Epithelial cell of prostate (primary cell): ENCODE measurements at regions not wholly inside any gene's neighbourhood (a gene's known extent, or its start where the extent isn't known, plus 50 kb on each side); places are given as distances from the start of the nearest gene placed in this dataset.

Source experiments
- DNase-seq: peaks from one replicate; pipeline ENCODE4 v3.0.0-alpha.2; 2011; ENCODE audit warnings: low read depth, low spot score
- H3K27ac ChIP-seq: fragments of 450-650 bp; 2 replicates; pipeline ENCODE4 v1.5.1; 2017; ENCODE audit warnings: mild to moderate bottlenecking

- H3K27ac ChIP-seq = no peak overlapping the region
- no peak for DNase-seq
Measured at GRCh38 chr2:167478196-167478595, 589.9 kb downstream of the XIRP2 start.

- no peak overlapping the region for H3K27ac ChIP-seq
- no peak for DNase-seq
Measured at GRCh38 chr2:167475791-167476190, 587.5 kb downstream of the XIRP2 start.

GRCh38 chr2:167471734-167472133, 583.5 kb downstream of the XIRP2 start:
- no peak for DNase-seq
- no peak overlapping the region for H3K27ac ChIP-seq

GRCh38 chr2:167471332-167471731, 583.1 kb downstream of the XIRP2 start:
- no peak overlapping the region for H3K27ac ChIP-seq
- DNase-seq = no peak

- no peak overlapping the region for H3K27ac ChIP-seq
- no peak for DNase-seq
Measured at GRCh38 chr2:167462379-167462778, 574.1 kb downstream of the XIRP2 start.

GRCh38 chr2:167454036-167454435, 565.8 kb downstream of the XIRP2 start:
- no peak overlapping the region for H3K27ac ChIP-seq
- DNase-seq = no peak

- DNase-seq = no peak
- no peak overlapping the region for H3K27ac ChIP-seq
Measured at GRCh38 chr2:167451496-167452289, 563.4 kb downstream of the XIRP2 start.

GRCh38 chr2:167450364-167450763, 562.1 kb downstream of the XIRP2 start:
- DNase-seq = no peak
- H3K27ac ChIP-seq = no peak overlapping the region

GRCh38 chr2:167440382-167440781, 552.1 kb downstream of the XIRP2 start:
- H3K27ac ChIP-seq = no peak overlapping the region
- no peak for DNase-seq

GRCh38 chr2:167438206-167438605, 549.9 kb downstream of the XIRP2 start:
- DNase-seq = no peak
- H3K27ac ChIP-seq = no peak overlapping the region

GRCh38 chr2:167431949-167432348, 543.7 kb downstream of the XIRP2 start:
- H3K27ac ChIP-seq = no peak overlapping the region
- no peak for DNase-seq

GRCh38 chr2:167430447-167430846, 542.2 kb downstream of the XIRP2 start:
- H3K27ac ChIP-seq = no peak overlapping the region
- DNase-seq = no peak

- DNase-seq = no peak
- no peak overlapping the region for H3K27ac ChIP-seq
Measured at GRCh38 chr2:167424803-167425755, 536.8 kb downstream of the XIRP2 start.

GRCh38 chr2:167424221-167424620, 535.9 kb downstream of the XIRP2 start:
- DNase-seq = no peak
- no peak overlapping the region for H3K27ac ChIP-seq

GRCh38 chr2:167423731-167424130, 535.5 kb downstream of the XIRP2 start:
- H3K27ac ChIP-seq = no peak overlapping the region
- no peak for DNase-seq

- no peak overlapping the region for H3K27ac ChIP-seq
- DNase-seq = no peak
Measured at GRCh38 chr2:167420211-167420610, 531.9 kb downstream of the XIRP2 start.

GRCh38 chr2:167415068-167415467, 526.8 kb downstream of the XIRP2 start:
- DNase-seq = no peak

GRCh38 chr2:167411367-167411766, 523.1 kb downstream of the XIRP2 start:
- DNase-seq = no peak

More at GRCh38 chr2:167415068-167415467, 526.8 kb downstream of the XIRP2 start:
- no peak overlapping the region for H3K27ac ChIP-seq

GRCh38 chr2:167406558-167406957, 518.3 kb downstream of the XIRP2 start:
- no peak for DNase-seq
- H3K27ac ChIP-seq = no peak overlapping the region

More at GRCh38 chr2:167411367-167411766, 523.1 kb downstream of the XIRP2 start:
- H3K27ac ChIP-seq = no peak overlapping the region

- no peak for DNase-seq
- H3K27ac ChIP-seq = no peak overlapping the region
Measured at GRCh38 chr2:167404627-167405284, 516.5 kb downstream of the XIRP2 start.

GRCh38 chr2:167401309-167401708, 513.0 kb downstream of the XIRP2 start:
- H3K27ac ChIP-seq = no peak overlapping the region
- DNase-seq = no peak
